Stromal cell of bone marrow (primary cell): ENCODE measurements at regions not wholly inside any gene's neighbourhood (a gene's known extent, or its start where the extent isn't known, plus 50 kb on each side); places are given as distances from the start of the nearest gene placed in this dataset.
A peak's percentile ranks its signal among the peaks of the same experiment; 100 is the strongest.
"Not testable (repeated sequence)": the region's sequence is repeated elsewhere in the genome, so short reads cannot be mapped to it uniquely, and the experiment has no call there.

Source experiments
- DNase-seq: peaks from one replicate; pipeline ENCODE4 v3.0.0-alpha.2; 2012; ENCODE audit warnings: low read depth

DNA sequence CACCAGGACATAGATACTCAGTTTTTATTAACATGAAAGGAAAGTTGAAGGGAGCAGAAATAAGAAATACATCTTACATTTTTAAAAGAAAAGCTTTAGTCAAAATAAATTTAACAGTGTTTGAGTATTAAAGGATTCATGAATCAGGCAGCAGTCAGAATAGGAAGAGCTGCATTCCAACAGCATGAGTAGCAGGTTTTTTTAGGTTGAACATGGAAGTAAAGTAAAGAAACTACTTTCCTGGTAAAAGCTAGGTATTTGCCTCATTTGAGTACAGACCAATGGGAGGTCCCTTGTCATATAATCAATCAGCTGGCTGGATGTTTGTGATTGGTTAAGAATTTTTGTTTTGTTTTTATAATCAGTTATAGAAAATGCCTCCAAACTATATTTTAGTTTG lies 645.9 kb upstream of the INTU start:
- DNase-seq: peak; percentile 37

GRCh38 chr4:126991965-126992364 lies 640.8 kb upstream of the INTU start:
- DNase-seq: peak; percentile 56

GRCh38 chr4:126992910-126993309 lies 639.8 kb upstream of the INTU start:
- DNase-seq: no peak

DNA sequence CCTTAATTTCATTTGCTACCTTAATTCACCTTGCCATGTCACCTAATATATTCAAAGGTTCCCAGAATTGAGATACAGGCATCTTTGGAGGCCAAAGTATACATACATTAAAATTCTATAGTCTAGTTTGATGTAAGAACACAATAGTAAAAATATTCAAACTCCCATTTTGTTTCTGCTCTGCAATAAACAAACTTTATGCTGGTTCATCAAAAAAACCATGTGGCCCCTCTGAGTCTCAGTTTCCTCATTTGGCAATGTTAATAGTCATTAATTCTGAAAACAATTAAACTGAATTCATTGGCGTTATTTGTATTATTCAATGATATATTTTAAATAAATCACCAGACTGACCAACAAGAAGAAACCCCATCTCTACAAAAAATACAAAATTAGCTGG lies 639.4 kb upstream of the INTU start:
- no peak for DNase-seq

- DNase-seq: no peak
Measured at GRCh38 chr4:126995235-126995634, 637.5 kb upstream of the INTU start.

DNA sequence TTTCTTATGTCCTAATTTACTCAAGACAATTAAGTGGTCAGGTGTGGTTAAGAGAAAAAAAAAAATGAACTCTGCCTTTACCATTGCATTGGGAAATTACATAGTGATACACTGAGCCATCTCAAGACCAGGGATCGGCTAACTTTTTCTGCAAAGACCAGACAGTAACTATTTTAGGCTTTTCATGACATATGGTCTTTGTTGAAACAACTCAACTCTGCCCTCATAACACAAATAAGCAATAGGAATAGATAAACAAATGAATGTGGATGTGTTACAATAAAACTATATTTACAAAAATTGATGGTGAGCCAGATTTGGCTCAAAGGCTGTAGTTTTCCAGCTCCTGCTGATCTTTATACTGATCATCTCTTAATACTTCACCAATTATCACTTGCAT lies 632.6 kb upstream of the INTU start:
- no peak for DNase-seq

- DNase-seq: no peak
Measured at GRCh38 chr4:127000846-127001245, 631.9 kb upstream of the INTU start.

- no peak for DNase-seq
Measured at GRCh38 chr4:127001933-127002332, 630.8 kb upstream of the INTU start.

DNA sequence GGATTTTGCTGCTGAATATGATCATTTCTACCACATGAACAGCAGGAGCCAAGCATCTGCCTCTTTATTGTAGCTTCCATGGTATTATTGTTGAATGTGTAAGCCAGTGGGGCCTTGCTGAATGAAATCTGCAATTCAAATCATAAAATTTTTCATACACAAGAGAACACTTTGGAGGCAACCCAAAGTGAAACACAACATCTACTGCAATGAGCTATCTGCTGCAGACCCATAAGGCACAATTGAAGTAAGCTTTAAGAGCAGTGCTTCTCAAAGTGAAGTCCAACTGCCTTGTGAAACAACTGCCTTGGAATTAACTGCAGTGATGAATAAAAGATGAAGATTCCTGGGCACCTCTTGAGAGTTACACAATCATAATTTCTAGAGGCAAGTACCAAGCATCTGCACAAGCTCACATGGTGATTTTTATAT lies 626.3 kb upstream of the INTU start:
- DNase-seq: no peak

- no peak for DNase-seq
Measured at GRCh38 chr4:127007305-127007704, 625.5 kb upstream of the INTU start.

GRCh38 chr4:127012549-127012948 lies 620.2 kb upstream of the INTU start:
- DNase-seq: peak; percentile 42

GRCh38 chr4:127015667-127016117 lies 617.1 kb upstream of the INTU start:
- no peak for DNase-seq

DNA sequence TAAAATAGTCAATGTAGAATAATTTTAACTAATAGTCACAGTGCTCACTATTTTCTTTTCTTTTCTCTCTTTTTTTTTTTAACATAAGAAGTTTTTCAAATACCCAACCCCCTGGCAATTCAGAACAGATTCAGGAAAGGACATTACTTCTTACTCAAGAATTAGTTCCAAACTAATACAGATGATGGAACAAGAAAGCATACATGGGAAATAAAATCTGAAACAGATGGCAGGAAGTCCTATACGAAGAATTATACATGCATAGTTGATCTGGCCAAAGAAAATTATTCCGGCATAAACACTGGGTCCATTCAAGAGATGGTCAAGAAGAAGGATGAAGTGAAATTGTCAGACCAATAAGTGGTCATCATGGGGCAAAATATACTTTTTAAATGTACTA lies 614.4 kb upstream of the INTU start:
- no peak for DNase-seq

- DNase-seq: not testable (repeated sequence)
Measured at GRCh38 chr4:127020831-127021230, 611.9 kb upstream of the INTU start.

DNA sequence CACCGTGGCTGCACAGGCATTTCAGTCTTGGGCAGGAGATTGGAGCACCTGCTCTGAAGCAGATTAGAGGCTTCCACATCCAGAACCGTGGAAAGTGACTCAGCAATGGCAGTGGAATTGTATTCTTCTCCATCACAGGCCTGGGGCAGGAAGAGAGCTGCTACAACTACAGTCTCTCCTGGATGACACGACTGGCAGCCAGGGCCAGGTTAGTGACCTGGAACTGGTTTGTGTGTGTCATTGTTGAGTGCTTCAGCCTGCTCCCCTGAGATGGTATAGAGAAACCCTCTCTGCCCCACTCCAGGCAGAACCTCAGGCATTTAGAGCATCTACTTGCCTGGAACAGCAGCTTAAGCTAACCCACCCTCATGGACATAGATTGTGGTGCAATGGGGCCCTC lies 596.5 kb upstream of the INTU start:
- no peak for DNase-seq

- no peak for DNase-seq
Measured at GRCh38 chr4:127045861-127046260, 586.9 kb upstream of the INTU start.

GRCh38 chr4:127047930-127048329 lies 584.8 kb upstream of the INTU start:
- no peak for DNase-seq

- no peak for DNase-seq
Measured at GRCh38 chr4:127048376-127049044, 584.2 kb upstream of the INTU start.

DNA sequence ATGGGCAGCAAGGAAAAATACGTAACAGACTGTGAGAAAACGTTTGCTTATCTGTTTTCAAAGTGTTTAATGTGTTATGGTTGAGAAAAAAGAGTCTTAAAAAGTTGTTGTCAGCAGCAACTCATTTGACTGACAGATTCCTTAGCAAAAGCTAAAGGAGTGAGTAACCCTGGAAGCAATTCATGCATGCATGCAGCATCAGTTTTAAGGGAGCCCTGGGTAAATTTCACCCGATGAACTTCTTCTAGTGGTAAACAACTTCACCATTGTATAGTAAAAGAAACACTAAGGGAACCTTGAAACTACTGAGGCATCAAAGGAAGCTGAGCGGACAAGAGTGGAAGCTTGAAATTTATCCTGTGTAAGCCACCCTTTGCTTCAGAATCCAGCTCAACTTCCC lies 583.2 kb upstream of the INTU start:
- DNase-seq: no peak

DNA sequence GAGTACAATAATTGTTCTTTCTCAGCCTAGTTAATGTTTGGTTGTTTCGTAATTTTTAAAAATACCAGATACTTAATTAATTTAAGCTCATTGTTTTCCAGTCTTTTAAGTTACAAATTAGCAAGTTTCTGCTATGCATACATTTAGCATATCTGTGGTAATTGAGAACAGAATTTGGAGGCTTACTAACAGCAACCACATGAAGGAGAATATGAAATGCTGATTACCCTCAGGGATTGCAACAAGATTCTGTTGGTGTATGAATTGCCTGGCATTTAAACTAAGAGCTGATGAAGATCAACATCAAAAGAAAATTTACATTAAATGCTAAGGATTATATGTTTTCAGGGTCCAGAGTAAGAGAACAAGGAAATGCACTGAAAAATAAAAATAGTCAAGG lies 580.0 kb upstream of the INTU start:
- no peak for DNase-seq

DNA sequence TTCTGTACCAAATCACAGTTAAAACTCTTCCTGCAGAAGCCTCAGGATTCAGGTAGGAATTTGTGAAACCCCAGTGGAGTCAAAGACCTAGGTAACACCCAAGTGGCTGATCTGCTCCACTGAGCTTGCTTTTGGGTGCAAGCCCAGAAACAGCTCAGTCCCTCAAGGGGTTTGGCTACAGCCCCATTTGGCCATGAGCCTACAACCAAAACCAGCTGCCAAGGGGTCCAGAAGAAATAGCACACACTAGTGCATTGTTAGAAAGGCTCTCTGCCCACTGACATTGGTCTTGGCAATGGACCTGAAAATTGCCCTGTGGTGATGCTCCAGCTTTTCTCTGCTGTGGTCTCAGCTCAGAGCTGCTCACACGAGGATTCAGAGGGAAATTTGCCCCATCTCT lies 577.4 kb upstream of the INTU start:
- peak; percentile 28 for DNase-seq

- DNase-seq: no peak
Measured at GRCh38 chr4:127069675-127070074, 563.1 kb upstream of the INTU start.

- no peak for DNase-seq
Measured at GRCh38 chr4:127071443-127071842, 561.3 kb upstream of the INTU start.

GRCh38 chr4:127080141-127080540 lies 552.6 kb upstream of the INTU start:
- no peak for DNase-seq

- no peak for DNase-seq
Measured at GRCh38 chr4:127081041-127081440, 551.7 kb upstream of the INTU start.
